Pancreas (tissue), 10 donors: ENCODE measurements at regions not wholly inside any gene's neighbourhood (a gene's known extent, or its start where the extent isn't known, plus 50 kb on each side); places are given as distances from the start of the nearest gene placed in this dataset.
A peak's percentile ranks its signal among the peaks of the same experiment; 100 is the strongest.

ENCODE experiments used
- ATAC-seq, 4 donors: fragments of 200-7000 bp; cut with Tn5 transposase; one replicate each; pipeline versions ENCODE4 v1.8.0 to v1.9.1; 2020; ENCODE audit warnings: mild to moderate bottlenecking in 4 of 4, moderate library complexity in 4 of 4
- DNase-seq, 6 donors: peaks; one replicate each; pipeline ENCODE4 v3.0.0-alpha.2; 2020
- FAIRE-seq: peaks from 2 replicates; lab custom pipeline; 2012; peaks lifted over from hg19 to GRCh38; lab: Jason Lieb, UNC
- H3K27ac ChIP-seq, 4 donors: fragments of 200-600 bp; sonication (generic); 1 replicate in 3 of 4; 2 replicates in 1 of 4; pipeline versions ENCODE4 v1.5.0 to v1.8.0; 2020
- H3K27me3 ChIP-seq, 4 donors: fragments of 200-600 bp; one replicate each; pipeline ENCODE4 v1.8.0; 2021
- H3K36me3 ChIP-seq, 3 donors: fragments of 200-600 bp; sonication (generic) in 1 of 3; one replicate each; pipeline versions ENCODE4 v1.5.0 to v1.8.0; 2020 to 2021
- H3K4me1 ChIP-seq, 3 donors: fragments of 200-600 bp; one replicate each; pipeline ENCODE4 v1.8.0; 2021
- H3K4me3 ChIP-seq, 4 donors: fragments of 200-600 bp; sonication (generic) in 2 of 4; one replicate each; pipeline versions ENCODE4 v1.5.0 to v1.8.0; 2020 to 2021
- H3K9me3 ChIP-seq, 4 donors: fragments of 200-600 bp; one replicate each; pipeline ENCODE4 v1.8.0; 2021
- CTCF ChIP-seq, 4 donors: fragments of 200-600 bp; sonication (generic) in 3 of 4; IDR thresholded peaks; one replicate each; pipeline versions ENCODE4 v1.5.0 to v1.8.0; 2021; ENCODE audit warnings: antibody characterized with exemption in 4 of 4
- WGBS, 2 donors: extraction: QIAGEN DNeasy Blood & Tissue Kit; methylation state at CpG; one replicate each; pipeline ENCODE4 v1.1.7; 2013; 5-methylcytosine and 5-hydroxymethylcytosine counted together
- intact Hi-C, 3 donors: fragments of 100-400 bp; cut with DNase I; formaldehyde crosslinking; loops; one replicate each; pipeline versions ENCODE4 v1.11.1 to v1.14.2; 2022
- donor health status: healthy with polysubstance abuse.
- donor health status: DM: no; HTN: no; CAD: no; lungs with moderate emphysema.
- donor health status: DM: no; HTN: no; CAD: no.
- donor health status: control.
- donor health status: control.
- donor health status: Bipolar disorder and iron deficiency.
- donor health status: DM: yes; HTN: yes; CAD: no.
- donor health status: DM: no; HTN: no; CAD: no.
- donor health status: DM: no; HTN: no; CAD: no.
- donor health status: DM: yes; HTN: yes; CAD: no.

- FAIRE-seq (no peak), ATAC-seq (peak in 2 of 4 donors; percentile 34 to 42), DNase-seq (no peak)
- Histone ChIP-seq H3K27ac (no peak overlapping the region), H3K4me1 (peaks cover 0 to 12% (median 0%) of the 10 kb centered on the region in 3 donors), H3K36me3 (no peaks in the 10 kb centered on the region), H3K4me3 (no peak overlapping the region), H3K9me3 (no peaks in the 10 kb centered on the region), H3K27me3 (no peaks in the 10 kb centered on the region)
- 35 to 44% methylated on average over 7 of the region's 7 CpGs for WGBS, 2 donors
- TF ChIP-seq CTCF (IDR thresholded peaks at IDR 0.05) = no peak
- intact Hi-C loops = no loop called here
These were observed 134.5 kb upstream of the ONECUT1 start for GRCh38 chr15:52924630-52925029.

- Histone ChIP-seq H3K4me3 (no peak overlapping the region), H3K9me3 (no peaks in the 10 kb centered on the region), H3K36me3 (no peaks in the 10 kb centered on the region), H3K27ac (no peak overlapping the region), H3K27me3 (no peaks in the 10 kb centered on the region), H3K4me1 (peaks cover 0 to 12% (median 0%) of the 10 kb centered on the region in 3 donors)
- no peak for DNase-seq
- WGBS, 2 donors = 43 to 51% methylated on average over 6 of the region's 6 CpGs
- no peak for ATAC-seq
- no peak for FAIRE-seq
- no peak for TF ChIP-seq CTCF (IDR thresholded peaks at IDR 0.05)
- intact Hi-C loops = no loop called here
These were observed 133.5 kb upstream of the ONECUT1 start for GRCh38 chr15:52923626-52924025.

- H3K9me3 ChIP-seq = no peaks in the 10 kb centered on the region
- TF ChIP-seq CTCF (IDR thresholded peaks at IDR 0.05) = no peak
- no peaks in the 10 kb centered on the region for H3K27me3 ChIP-seq
- DNase-seq (no peak), ATAC-seq (no peak), FAIRE-seq (no peak)
- 86 to 95% methylated on average over 7 of the region's 7 CpGs for WGBS, 2 donors
- intact Hi-C loops = no loop called here
- no peak overlapping the region for H3K4me3 ChIP-seq
- no peaks in the 10 kb centered on the region for H3K36me3 ChIP-seq
- H3K4me1 ChIP-seq = peaks cover 0 to 12% (median 0%) of the 10 kb centered on the region in 3 donors
- no peak overlapping the region for H3K27ac ChIP-seq
These were observed 132.7 kb upstream of the ONECUT1 start for GRCh38 chr15:52922871-52923270.

GRCh38 chr15:52912172-52912571 lies 122.0 kb upstream of the ONECUT1 start:
- ATAC-seq = no peak
- Histone ChIP-seq H3K4me1 (no peaks in the 10 kb centered on the region), H3K9me3 (no peaks in the 10 kb centered on the region), H3K36me3 (no peaks in the 10 kb centered on the region), H3K4me3 (no peak overlapping the region), H3K27me3 (no peaks in the 10 kb centered on the region), H3K27ac (no peak overlapping the region)
- FAIRE-seq = no peak
- intact Hi-C loops = no loop called here
- DNase-seq = no peak
- no peak for TF ChIP-seq CTCF (IDR thresholded peaks at IDR 0.05)
- 95 to 100% methylated on average over 1 of the region's 1 CpG for WGBS, 2 donors

GRCh38 chr15:52893338-52893737 lies 103.2 kb upstream of the ONECUT1 start:
- DNase-seq (no peak), ATAC-seq (no peak), FAIRE-seq (no peak)
- Histone ChIP-seq H3K4me1 (peaks cover 0 to 4% (median 0%) of the 10 kb centered on the region in 3 donors), H3K27ac (no peak overlapping the region), H3K27me3 (no peaks in the 10 kb centered on the region), H3K9me3 (no peaks in the 10 kb centered on the region), H3K36me3 (no peaks in the 10 kb centered on the region), H3K4me3 (no peak overlapping the region)
- intact Hi-C loops = no loop called here
- TF ChIP-seq CTCF (IDR thresholded peaks at IDR 0.05) = no peak
- 83 to 90% methylated on average over 3 of the region's 3 CpGs for WGBS, 2 donors
